HG02840 (cell line): ENCODE measurements at regions not wholly inside any gene's neighbourhood (a gene's known extent, or its start where the extent isn't known, plus 50 kb on each side); places are given as distances from the start of the nearest gene placed in this dataset.
"Not testable (repeated sequence)": the region's sequence is repeated elsewhere in the genome, so short reads cannot be mapped to it uniquely, and the experiment has no call there.

Experiments used
- ATAC-seq: cut with Tn5 transposase; IDR thresholded peaks from one replicate; pipeline ENCODE4 v1.9.1; 2021; ENCODE audit warnings: mild to moderate bottlenecking, moderate library complexity, moderate number of reproducible peaks; ENCODE audit not compliant: unreplicated experiment, low FRiP score

DNA sequence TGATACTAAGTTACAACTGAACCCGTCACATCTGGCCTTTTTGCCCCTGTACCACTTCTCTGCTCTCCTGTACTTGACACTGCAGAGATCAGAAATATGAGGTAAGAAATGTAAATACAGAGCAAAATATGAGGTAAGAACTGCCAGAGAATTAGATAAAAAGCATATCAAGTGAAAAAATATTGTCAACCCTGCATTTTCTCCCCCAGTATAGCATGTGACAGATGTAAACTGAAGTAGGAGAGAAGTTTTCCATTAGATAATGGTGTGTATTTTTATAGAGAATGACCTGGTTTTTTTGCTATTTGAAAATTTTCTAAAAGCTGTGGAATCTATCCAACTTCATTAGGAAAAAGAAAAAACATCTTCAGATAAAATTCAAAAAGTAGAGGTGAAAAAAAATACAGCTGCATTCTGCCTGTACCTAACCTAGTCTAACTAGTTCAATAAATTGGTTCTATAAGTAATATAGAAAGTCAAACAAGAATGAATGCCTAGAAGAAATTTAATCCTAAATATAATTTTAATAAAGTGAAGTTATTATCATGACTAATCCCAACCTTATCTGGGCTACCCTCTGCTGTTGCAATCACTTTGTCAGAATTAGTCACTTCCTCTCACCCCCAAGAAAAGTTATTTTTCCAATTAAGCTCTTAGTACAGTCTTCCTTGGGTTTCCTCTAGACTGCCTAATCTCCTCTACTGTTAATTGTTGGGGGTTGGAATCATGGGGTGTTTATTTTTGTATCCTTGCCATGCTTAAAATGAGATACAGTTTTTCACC is 210.0 kb downstream of the RASSF9 start:
- ATAC-seq = no peak

GRCh38 chr12:85626784-85627171 is 209.4 kb downstream of the RASSF9 start:
- ATAC-seq = no peak

- ATAC-seq = no peak
Observed at GRCh38 chr12:85627584-85627983, 208.6 kb downstream of the RASSF9 start.

GRCh38 chr12:85628562-85628961 is 207.6 kb downstream of the RASSF9 start:
- not testable (repeated sequence) for ATAC-seq

- ATAC-seq = no peak
Observed at GRCh38 chr12:85630851-85631250, 205.4 kb downstream of the RASSF9 start.

- no peak for ATAC-seq
Observed at GRCh38 chr12:85632390-85632789, 203.8 kb downstream of the RASSF9 start.

GRCh38 chr12:85633491-85633890 is 202.7 kb downstream of the RASSF9 start:
- ATAC-seq = no peak

DNA sequence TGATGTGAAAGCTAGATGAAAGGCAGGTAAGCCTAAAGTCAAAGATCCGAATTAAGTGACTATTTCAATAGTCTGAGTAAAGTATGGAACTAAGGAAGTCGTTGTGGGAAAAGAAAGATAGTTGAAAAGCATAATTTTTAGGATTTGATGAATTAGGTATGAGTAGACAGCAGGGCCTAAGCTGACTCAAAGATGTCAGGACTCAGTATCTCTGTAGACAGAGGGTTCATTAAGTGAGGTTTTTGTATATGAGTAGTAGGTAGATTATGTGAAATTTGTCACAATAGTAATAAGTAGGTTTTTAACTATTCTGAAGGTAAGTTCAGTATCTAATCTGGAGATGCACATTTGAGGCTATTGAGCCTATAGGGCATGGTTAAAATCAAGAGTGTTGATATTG is 196.4 kb downstream of the RASSF9 start:
- ATAC-seq = no peak

- ATAC-seq = no peak
Observed at GRCh38 chr12:85641796-85642195, 194.4 kb downstream of the RASSF9 start.

DNA sequence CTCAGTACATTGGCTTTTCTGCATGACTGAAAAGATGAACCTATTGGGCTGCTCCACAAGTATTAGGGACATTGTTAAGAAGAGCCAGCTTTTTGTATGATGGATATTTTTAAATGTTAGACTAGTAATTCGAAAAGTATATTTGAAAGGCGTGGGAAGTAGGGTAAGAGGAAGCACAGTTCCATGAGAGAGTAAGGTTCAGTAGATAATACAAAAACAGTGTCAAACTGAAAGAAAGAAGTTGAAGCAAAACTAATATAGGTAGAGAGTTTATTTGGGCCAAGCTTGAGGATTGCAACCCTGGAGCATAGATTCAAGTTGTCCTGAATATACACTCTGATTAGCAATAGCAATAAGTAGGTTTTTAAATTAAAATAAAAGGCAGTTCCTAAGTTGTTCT is 193.9 kb downstream of the RASSF9 start:
- no peak for ATAC-seq

DNA sequence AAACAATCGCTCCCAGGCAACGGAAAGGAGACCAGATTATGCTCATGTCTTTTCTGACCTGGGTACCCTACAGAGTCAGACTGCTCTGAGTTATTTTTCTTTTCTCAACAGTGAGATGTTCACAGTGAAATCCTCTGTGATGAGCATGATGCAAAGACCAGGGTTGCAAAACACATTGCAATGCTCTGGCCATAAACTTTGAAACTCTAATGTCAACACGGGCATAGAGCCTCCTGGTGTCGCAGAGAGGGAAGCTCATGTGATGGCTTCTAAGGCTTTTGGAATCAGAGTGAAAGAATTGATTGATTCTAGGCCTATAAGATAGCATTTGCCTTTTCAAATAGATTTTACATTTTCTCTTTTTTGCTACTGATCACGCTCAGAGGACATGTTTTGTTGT is 193.4 kb downstream of the RASSF9 start:
- no peak for ATAC-seq

DNA sequence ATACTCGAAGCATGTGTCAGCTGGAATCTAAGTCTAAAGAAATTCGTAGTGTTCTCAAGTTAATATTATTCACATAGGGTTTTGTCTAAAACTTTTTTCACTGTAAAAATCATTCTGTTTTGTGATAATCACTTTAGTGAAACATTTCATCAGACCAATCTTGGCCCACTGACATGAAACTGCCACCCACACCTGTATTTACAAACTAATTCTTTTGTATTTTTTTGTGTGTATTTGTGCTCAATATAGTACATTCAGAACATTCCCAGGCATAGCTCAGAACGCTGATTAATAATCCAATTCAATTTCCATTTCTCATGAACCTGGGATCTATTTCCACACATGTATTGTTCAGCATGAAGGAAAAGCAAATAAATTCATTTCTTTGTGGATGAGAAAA is 191.7 kb downstream of the RASSF9 start:
- ATAC-seq = no peak

- no peak for ATAC-seq
Observed at GRCh38 chr12:85653731-85654455, 182.3 kb downstream of the RASSF9 start.

DNA sequence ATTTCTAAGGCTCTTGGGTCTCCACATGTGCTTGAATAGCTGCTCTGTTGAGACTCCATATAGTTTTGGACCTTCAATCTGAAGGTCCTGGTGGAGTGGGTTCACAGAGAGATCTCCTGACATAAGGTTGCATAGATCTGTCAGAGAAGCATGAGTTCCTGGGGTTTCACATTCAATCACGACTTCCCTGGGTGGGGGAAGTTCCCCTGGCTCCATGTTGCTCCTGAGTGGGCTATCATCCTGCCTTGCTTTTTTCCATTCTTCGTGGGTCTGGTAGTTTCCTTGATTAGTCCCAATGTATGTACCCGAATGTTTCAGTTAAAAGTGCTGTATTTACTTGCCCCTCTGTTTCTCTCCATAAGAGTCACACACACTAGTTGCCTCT is 181.8 kb downstream of the RASSF9 start:
- ATAC-seq = no peak

DNA sequence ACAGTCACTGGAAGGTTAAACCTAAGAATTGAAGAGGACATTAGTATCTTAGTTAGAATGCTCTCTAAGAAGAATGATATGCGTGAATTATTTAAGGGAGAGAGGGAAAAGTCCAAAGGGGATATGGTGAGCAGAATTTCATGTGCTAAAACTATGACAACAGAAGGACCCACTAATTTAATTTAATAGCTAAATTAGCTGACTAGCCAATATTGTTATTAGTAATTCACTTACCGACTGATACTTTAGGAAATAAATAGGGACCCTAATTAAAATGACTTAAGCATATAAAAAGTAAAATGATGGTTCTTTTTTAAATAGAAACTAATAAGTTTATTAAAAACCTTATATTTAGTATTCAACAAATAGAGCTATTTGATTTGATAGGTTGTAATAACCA is 179.6 kb downstream of the RASSF9 start:
- no peak for ATAC-seq

GRCh38 chr12:85657251-85657650 is 179.0 kb downstream of the RASSF9 start:
- no peak for ATAC-seq

DNA sequence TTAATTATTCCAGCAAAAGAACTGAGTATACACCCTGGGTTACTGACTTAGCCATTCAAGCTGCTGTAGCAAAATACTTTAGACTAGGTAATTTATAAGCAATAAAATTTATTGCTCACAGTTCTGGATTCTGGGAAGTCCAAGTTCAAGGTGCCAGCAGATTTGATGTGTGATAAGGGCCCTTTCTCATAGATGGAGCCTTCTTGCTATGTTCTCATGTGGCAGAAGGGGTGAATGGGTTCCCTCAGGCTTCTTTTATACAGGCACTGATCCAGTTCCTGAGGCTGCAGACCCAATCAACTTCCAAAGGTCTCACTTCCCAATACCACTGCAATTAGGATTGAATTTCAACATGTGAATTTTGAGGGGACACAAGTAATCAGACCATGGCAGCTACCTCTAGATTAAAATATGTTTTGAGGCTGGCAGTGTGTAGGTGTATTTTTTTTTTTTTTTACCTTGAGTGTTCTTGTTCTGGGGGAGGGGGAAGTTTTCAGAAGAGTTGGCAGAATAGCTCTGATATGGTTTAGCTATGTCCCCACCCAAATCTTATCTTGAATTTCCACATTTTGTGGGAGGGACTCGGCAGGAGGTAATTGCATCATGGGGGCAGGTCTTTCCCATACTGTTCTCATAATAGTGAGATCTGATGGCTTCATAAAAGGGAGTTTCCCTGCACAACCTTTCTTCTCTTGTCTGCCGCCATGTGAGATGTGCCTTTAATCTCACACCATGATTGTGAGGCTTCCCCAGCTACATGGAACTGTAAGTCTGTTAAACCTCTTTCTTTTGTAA is 178.2 kb downstream of the RASSF9 start:
- no peak for ATAC-seq

DNA sequence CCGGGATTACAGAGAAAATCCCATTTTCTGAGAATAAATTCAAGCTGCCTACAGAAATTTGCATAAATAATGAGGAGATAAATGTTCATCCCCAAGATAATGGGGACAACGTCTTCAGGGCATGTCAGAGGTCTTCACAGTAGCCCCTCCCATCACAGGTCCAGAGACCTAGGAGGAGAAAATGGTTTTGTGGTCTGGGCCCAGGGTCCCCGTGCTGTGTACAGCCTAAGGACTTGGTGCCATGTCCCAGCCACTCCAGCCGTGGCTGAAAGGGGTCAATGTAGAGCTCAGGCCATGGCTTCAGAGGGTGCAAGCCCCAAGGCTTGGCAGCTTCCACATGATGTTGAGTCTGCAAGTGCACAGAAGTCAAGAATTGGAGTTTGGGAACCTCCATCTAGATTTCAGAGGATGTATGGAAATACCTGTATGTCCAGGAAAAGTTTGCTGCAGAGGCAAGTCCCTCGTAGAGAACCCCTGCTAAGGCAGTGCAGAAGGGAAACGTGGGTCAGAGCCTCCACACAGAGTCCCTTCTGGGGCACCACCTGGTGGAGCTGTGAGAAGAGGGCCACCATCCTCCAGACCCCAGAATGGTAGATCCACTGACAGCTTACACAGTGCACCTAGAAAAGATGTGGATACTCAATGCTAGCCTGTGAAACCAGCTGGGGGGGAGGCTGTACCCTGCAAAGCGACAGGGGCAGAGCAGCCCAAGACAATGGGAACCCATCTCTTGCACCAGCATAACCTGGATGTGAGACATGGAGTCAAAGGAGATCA is 176.3 kb downstream of the RASSF9 start:
- ATAC-seq = no peak

DNA sequence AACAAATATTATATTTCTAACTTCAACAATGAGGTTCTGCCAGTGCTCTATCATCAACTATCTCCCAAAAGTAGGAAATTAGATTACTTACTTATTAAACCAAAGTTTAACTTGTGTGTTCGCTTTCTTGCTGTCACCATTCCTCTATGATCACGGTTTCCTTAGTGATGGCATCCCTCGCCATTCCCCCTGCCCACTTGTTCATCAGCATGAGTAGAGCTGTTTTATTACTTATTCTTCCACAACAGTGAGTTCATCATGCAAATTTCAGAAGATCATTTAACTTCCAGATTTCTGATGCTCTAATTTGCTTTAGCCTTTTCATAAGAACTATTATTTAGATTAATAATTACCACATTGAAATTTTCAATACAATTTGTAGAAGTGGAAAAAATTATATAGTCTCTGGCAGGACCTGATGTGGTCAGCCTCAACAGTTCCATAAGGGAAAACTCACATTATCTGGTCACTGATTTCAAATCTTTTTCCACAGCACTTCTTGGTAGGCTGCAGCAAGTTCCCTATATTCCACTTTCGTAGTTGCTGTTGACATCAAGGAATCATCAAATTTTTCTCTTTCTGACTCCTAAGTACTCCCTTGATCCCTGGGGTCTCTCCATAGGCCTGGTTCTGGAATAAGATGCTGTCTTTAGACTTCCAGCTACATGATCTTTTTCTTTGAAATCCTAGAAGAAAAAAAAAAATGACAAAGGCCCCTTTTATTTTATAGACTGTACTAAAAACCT is 174.6 kb downstream of the RASSF9 start:
- no peak for ATAC-seq

DNA sequence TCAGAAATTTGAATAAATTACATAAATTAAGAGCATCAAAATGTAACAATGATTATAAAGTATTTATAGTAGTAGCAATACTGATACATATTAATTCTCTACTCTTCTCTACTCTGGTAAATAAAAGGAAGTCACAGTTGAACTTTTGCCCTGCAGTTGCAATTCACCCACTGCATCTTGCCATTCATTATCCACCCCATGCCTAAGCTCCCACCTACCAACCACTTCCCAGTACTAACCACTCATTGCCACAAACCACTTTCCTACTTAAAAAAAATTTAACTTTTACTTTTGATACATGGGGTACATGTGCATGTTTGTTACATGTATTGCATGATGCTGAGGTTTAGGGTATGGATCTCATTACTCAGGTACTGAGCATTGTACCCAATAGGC is 174.0 kb downstream of the RASSF9 start:
- no peak for ATAC-seq
